LHCN-M2 (cell line): ENCODE measurements at regions not wholly inside any gene's neighbourhood (a gene's known extent, or its start where the extent isn't known, plus 50 kb on each side); places are given as distances from the start of the nearest gene placed in this dataset.

Experiments
- DNase-seq: peaks from one replicate; pipeline ENCODE4 v3.0.0-alpha.2; 2012; ENCODE audit warnings: low read depth

- no peak for DNase-seq
These were observed 2039.9 kb upstream of the TENM3 start for GRCh38 chr4:180203349-180203748.

DNA sequence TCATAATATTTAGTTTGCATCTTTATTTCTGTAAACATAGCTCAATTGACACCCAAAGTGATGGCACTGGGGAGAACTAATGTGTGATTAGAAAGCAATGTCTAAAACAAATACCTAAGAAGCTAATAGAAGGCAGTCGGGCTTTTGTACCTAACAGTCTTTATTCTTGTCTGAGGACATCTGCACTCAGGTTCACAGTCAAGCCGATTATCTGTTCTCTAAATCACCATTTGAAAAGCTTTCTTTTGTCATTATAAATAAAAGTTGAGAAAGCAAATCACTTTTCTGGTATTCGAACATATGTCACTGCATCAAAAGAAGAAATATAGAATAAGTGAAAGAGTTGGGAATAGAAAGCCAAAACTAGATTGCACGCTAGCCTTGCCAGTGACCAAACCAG, 2037.9 kb upstream of the TENM3 start:
- DNase-seq: no peak

GRCh38 chr4:180207921-180208320, 2035.3 kb upstream of the TENM3 start:
- no peak for DNase-seq

GRCh38 chr4:180217070-180217469, 2026.1 kb upstream of the TENM3 start:
- no peak for DNase-seq

DNA sequence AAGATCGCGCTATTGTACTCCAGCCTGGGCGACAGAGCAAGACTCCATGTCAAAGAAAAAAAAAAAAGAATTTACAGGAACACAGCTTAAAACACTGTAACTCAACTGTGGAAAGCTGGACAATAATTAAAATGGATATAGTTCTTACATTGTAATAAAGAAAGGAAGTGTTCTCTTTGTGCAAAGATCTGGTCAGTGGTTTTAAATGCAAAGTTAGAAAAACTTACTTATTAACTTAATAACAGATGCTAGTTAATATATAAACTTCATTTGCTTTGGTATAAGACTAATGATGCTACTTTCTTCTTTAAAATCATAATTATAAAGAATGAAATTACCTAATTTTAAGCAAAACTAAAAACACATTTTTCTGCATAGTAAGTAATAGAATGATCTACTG, 2024.1 kb upstream of the TENM3 start:
- DNase-seq: no peak

GRCh38 chr4:180225977-180226376, 2017.2 kb upstream of the TENM3 start:
- DNase-seq: no peak

- no peak for DNase-seq
These were observed 2008.5 kb upstream of the TENM3 start for GRCh38 chr4:180234730-180235129.

- DNase-seq: no peak
These were observed 2002.5 kb upstream of the TENM3 start for GRCh38 chr4:180240670-180241069.

- no peak for DNase-seq
These were observed 1989.8 kb upstream of the TENM3 start for GRCh38 chr4:180253419-180253818.

DNA sequence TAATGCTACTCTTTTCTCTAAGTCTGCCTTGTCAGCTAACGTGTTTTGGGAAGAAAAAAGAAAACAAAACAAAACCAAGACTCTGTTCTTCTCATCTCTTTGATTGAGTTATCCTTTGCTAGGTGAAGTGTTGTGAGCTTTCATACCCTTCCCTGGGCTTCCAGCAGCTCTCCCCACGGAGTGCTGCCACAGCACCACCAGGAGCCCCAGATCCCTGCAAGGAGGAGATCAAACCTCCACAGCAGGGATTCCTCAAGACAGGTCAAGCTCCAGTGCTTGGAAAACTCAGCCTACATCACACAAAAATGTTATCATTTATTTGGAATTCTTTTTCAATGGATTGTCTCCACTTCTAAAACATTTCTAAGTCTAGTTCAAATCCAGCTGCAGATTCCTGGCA, 1981.9 kb upstream of the TENM3 start:
- no peak for DNase-seq

DNA sequence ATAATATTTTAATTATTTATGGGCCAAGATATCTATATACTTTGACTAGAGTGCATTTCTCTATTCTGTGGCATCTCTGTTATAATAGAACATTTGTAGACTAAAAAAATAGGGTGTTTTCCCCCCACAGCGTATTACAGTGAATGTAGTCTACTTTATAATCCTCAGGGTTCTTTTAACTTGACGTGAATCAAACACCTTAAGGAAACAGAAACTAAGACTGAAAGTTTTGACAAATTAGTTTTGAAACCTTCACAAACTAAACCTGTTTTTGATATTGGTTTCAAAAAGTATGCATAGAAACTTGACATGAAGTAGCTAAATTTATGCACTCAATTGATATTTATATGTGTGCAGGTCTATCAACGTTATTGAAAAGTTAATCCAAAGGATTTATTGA, 1963.1 kb upstream of the TENM3 start:
- no peak for DNase-seq

DNA sequence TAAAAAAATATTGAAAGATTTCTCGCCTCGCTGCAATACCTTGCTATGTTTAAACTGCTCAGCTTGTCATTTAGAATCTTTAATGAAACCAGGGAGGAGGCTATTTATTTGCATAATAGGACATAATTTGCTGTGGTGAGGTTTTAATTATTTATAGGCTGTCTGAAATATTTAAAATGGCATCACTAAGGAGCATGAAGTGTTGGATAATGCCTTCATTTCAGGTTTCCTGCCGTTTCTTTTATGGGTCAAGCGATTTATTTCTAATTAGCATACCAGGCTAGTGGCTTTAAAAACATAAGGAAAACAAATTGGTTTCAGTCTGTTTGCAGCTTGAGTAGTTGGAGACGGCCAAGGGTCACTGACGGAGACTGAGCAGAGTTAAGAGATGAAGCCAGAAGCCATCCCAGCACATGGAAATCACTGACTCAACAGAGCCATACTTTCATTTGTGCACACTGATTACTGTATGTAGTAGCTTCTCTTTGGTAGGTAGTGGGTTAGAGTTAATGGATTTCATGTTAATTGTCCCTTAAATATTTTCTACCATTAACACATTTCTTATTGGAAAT, 1962.4 kb upstream of the TENM3 start:
- DNase-seq: no peak

DNA sequence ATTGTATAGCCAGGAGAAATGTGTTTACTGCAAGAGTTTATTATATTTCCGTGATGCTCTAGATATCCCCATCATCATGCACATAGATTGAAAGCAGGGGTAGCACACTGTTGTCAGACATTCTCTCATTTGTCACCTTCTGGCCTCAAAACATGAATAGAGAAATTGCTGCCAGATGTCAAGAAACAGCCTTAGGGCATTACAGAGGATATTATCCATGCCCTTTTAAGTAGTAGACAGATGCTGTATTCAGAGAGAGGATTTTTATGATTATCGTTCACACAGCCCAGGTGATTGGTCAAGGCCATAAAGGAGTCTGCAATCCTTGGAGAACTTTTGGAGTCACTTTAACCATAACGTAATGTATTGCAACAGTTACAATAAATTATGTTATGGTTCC, 1961.5 kb upstream of the TENM3 start:
- no peak for DNase-seq

DNA sequence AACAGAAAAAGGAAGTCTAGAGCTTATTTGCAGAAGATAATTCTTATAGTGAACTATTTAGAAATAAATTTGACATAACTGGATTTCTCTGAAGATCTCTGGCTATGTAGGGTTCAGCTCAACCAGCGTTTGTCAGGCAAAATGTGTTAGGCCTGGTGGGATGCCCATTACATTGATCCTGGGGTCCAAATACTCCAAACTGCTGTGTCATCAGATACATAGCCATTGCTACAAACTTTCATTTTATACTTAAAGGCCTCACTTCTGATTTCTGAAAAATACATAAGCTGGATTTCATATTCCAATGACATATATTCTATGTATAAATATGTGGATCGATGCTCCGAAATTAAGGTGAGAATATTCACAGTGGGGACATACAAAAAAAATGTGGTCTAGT, 1958.9 kb upstream of the TENM3 start:
- no peak for DNase-seq

DNA sequence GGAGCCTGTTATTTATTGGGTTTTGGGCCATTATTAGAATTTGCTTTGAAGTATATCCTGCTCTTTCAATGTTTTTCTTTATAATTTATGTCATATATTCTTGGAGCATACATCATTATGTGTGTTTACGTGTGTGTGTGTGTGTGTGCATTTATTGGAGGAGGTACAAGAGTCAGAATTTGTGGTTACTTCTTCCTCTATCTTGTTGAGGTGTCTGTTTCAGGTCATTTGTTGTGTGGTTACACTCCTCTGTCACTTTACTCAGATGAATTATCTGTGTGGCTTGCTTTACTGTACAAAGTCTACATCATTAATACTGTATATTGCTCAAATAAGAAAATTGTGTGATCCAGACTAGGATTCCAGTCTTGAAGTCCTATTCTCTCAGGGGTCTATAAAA, 1957.4 kb upstream of the TENM3 start:
- no peak for DNase-seq

- DNase-seq: no peak
These were observed 1950.9 kb upstream of the TENM3 start for GRCh38 chr4:180292339-180292738.

- DNase-seq: no peak
These were observed 1947.1 kb upstream of the TENM3 start for GRCh38 chr4:180296036-180296599.

DNA sequence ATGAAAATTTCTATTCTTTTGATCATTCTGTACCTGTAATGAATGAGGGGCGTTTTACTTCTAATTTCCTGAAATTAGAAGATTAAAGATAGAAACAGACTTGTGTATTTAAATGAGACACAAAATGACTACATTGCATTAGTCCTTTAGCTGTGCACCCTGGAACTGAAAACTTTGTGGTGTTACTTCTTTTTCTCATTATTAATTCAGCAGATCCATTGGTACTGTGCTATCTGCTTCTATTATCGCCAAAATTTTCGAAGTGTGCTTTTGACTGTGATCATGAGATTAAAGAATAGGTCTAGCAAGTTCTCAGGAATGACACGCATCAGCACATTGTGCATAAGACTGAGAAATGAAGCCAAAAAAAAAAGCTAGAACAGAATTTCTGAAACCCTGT, 1938.9 kb upstream of the TENM3 start:
- no peak for DNase-seq

DNA sequence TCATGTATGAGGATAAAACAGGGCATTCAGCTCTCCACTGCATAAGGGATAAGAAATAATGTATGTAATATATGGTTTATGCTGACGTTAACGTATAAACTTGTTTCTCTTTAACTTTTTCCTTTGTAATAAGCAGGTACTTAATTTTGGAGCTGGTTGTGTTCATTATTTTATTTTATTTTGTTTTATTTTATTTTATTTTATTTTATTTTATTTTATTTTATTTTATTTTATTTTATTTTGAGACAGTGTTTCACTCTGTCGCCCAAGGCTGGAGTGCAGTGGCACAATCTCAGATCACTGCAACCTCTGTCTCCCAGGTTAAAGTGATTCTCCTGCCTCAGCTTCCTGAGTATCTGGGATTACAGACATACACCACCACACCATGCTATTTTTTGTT, 1932.6 kb upstream of the TENM3 start:
- no peak for DNase-seq

DNA sequence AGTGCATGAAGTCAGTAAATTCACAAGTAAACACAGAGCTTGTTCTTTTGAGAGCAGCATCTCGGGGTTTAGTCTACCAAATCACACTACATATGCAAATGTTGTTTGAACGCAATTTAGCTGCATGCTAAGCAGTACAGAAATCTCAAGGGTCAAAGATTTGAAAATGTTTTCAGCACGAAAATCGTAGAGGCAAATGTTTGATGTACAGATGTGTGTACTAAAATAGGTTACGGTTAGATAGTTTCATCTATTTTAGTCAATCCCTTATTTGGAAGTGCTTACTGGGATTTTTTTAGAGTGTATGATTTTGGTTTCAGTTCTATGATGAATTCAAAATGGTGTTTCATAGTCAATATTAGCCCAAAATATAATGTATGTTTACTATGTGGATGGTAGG, 1928.2 kb upstream of the TENM3 start:
- no peak for DNase-seq

DNA sequence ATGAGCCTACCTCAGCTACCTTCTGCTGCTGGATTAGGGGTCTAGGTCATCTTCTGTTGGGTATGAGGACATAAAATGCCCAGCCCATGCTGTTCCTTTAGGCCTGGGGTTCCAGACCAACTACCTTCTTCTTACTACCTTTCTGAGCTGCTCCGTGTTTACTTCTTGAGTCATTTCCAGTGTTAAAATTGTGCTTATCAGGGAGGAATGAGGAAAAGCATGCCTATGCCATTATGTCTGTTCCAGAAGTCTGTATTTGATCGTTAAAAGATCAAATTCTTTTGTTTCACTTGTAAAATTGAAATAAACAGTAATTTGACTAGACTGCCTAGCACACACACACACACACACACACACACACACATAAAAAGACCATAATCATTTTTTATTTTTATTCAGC, 1912.7 kb upstream of the TENM3 start:
- DNase-seq: no peak

- no peak for DNase-seq
These were observed 1910.0 kb upstream of the TENM3 start for GRCh38 chr4:180333162-180333561.

- no peak for DNase-seq
These were observed 1907.6 kb upstream of the TENM3 start for GRCh38 chr4:180335566-180335965.

GRCh38 chr4:180336494-180337090, 1906.6 kb upstream of the TENM3 start:
- no peak for DNase-seq
